ENCODE measurements at regions not wholly inside any gene's neighbourhood (a gene's known extent, or its start where the extent isn't known, plus 50 kb on each side); places are given as distances from the start of the nearest gene placed in this dataset.
A peak's percentile ranks its signal among the peaks of the same experiment; 100 is the strongest.

GRCh38 chr10:4503076-4503475 lies 322.9 kb upstream of the AKR1E2 start:
- no peak for DNase-seq
- H2BK15ac ChIP-seq (ENCODE audit: low read depth, low read length): no peak overlapping the region
- Mint-ChIP-seq H3K36me3 (ENCODE audit: insufficient read depth in 1 of 3, low read depth in 3 of 3) (no peaks in the 10 kb centered on the region), H3K9me3 (no peaks in the 10 kb centered on the region), H3K4me3 (no peak overlapping the region), H3K27me3 (ENCODE audit: low read depth) (no peaks in the 10 kb centered on the region), H3K27ac (peak overlapping the region in 1 of 3 experiments; percentile 4; a peak in 1 of 7 replicates), H3K4me1 (peaks cover 8% of the 10 kb centered on the region in 2 experiments; a peak in 1 of 4 replicates)
- H4K8ac ChIP-seq (replicated peaks; ENCODE audit: insufficient read length, low read depth, low read length): no peak overlapping the region
- H3K4me2 ChIP-seq (ENCODE audit: insufficient read depth, insufficient read length, low read length): no peak overlapping the region
- H2AFZ ChIP-seq (ENCODE audit: low read length): peak overlapping the region; percentile 22
- H3K56ac ChIP-seq (ENCODE audit: insufficient read length, low read depth, low read length): no peak overlapping the region
- H4K5ac ChIP-seq (ENCODE audit: insufficient read length, low read depth, low read length): no peak overlapping the region
- no peak overlapping the region for H3K27ac ChIP-seq (ENCODE audit: insufficient read length, low read depth, low read length)
- no peak overlapping the region for H3K23ac ChIP-seq (ENCODE audit: insufficient read length, low read depth, low read length)
- H2AK5ac ChIP-seq (ENCODE audit: insufficient read length, low read length): no peak overlapping the region
- H3K79me1 ChIP-seq (ENCODE audit: insufficient read depth, low read depth, low read length, poor library complexity, severe bottlenecking): no peaks in the 10 kb centered on the region
- H4K20me1 ChIP-seq (ENCODE audit: control insufficient read depth, insufficient read depth, insufficient read length): no peaks in the 10 kb centered on the region
- no peaks in the 10 kb centered on the region for H3K27me3 ChIP-seq (ENCODE audit: insufficient read depth, low read length)
- H3K14ac ChIP-seq (ENCODE audit: insufficient read depth, low read length): no peak overlapping the region
- H2BK5ac ChIP-seq (ENCODE audit: insufficient read length, low read length): no peak overlapping the region
- H3K18ac ChIP-seq (ENCODE audit: insufficient read length, low read depth, low read length): no peak overlapping the region
- no peak overlapping the region for H3T11ph ChIP-seq (ENCODE audit: low read length)
- H2BK20ac ChIP-seq (ENCODE audit: low read depth, low read length, poor library complexity, severe bottlenecking): no peak overlapping the region
- H3K23me2 ChIP-seq (ENCODE audit: insufficient read length, low read depth, low read length, poor library complexity, severe bottlenecking): no peaks in the 10 kb centered on the region
- no peak overlapping the region for H2BK120ac ChIP-seq (ENCODE audit: low read depth, low read length, poor library complexity, severe bottlenecking)
- no peaks in the 10 kb centered on the region for H3K9me3 ChIP-seq (ENCODE audit: control insufficient read depth, low read depth, low read length)
- no CpG with 5 or more reads among the region's 2 CpGs for WGBS (ENCODE audit: extremely low coverage, insufficient read length, low lambda C conversion rate)
- H3K4me1 ChIP-seq (ENCODE audit: insufficient read depth, low read length): no peaks in the 10 kb centered on the region
- no peaks in the 10 kb centered on the region for H3K79me2 ChIP-seq (ENCODE audit: insufficient read depth, low read length)
- H3K9ac ChIP-seq (ENCODE audit: extremely low read depth, insufficient read length, low read length): no peak overlapping the region
- no peak overlapping the region for H4K91ac ChIP-seq (ENCODE audit: insufficient read length, low read depth, low read length)
- TF ChIP-seq, protein P1, sequence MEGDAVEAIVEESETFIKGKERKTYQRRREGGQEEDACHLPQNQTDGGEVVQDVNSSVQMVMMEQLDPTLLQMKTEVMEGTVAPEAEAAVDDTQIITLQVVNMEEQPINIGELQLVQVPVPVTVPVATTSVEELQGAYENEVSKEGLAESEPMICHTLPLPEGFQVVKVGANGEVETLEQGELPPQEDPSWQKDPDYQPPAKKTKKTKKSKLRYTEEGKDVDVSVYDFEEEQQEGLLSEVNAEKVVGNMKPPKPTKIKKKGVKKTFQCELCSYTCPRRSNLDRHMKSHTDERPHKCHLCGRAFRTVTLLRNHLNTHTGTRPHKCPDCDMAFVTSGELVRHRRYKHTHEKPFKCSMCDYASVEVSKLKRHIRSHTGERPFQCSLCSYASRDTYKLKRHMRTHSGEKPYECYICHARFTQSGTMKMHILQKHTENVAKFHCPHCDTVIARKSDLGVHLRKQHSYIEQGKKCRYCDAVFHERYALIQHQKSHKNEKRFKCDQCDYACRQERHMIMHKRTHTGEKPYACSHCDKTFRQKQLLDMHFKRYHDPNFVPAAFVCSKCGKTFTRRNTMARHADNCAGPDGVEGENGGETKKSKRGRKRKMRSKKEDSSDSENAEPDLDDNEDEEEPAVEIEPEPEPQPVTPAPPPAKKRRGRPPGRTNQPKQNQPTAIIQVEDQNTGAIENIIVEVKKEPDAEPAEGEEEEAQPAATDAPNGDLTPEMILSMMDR (conservative IDR thresholded peaks at IDR 0.05): no peak
- no peak overlapping the region for H2BK12ac ChIP-seq (ENCODE audit: insufficient read length, low read depth, low read length)
- H3K4ac ChIP-seq (ENCODE audit: low read depth, low read length): no peak overlapping the region
